B cell (primary cell): ENCODE measurements at regions not wholly inside any gene's neighbourhood (a gene's known extent, or its start where the extent isn't known, plus 50 kb on each side); places are given as distances from the start of the nearest gene placed in this dataset.
"Not testable (repeated sequence)": the region's sequence is repeated elsewhere in the genome, so short reads cannot be mapped to it uniquely, and the experiment has no call there.

Source experiments
- ATAC-seq: fragments of 200-7000 bp; cut with Tn5 transposase; one replicate; pipeline ENCODE4 v1.10.0; 2021; ENCODE audit warnings: low read depth, mild to moderate bottlenecking, moderate number of reproducible peaks, moderate library complexity
- CTCF ChIA-PET: fragments of 350-600 bp; sonication (Branson Sonifier 250); formaldehyde crosslinking; loops from one replicate; lab custom pipeline; 2021; ENCODE audit warnings: antibody characterized with exemption, inconsistent platforms; lab: Charles Lee
- POLR2A ChIA-PET: fragments of 350-600 bp; sonication (Branson Sonifier 250); formaldehyde crosslinking; loops from one replicate; lab custom pipeline; 2021; ENCODE audit warnings: antibody characterized with exemption; lab: Charles Lee
- DNase-seq: peaks from one replicate; pipeline ENCODE4 v3.0.0; 2013
- H2AFZ ChIP-seq: 2 replicates; pipeline ENCODE4 v1.6.1; 2012; ENCODE audit warnings: mild to moderate bottlenecking, low read depth, low read length; ENCODE audit not compliant: insufficient read depth, poor library complexity, severe bottlenecking
- H3K27ac ChIP-seq, 2 donors: 1 replicate in 1 of 2; 2 replicates in 1 of 2; pipeline ENCODE4 v1.5.1; 2012 to 2013; ENCODE audit warnings: low read length in 2 of 2, mild to moderate bottlenecking in 2 of 2, moderate library complexity in 1 of 2
- H3K27me3 ChIP-seq, 4 experiments: fragments of 200-600 bp in 1 of 4; sonication (generic) in 1 of 4; replicated peaks in 1 of 4; 1 replicate in 2 of 4; 2 replicates in 2 of 4; pipeline versions ENCODE4 v1.6.1 to v1.7.0; 2013 to 2016; ENCODE audit warnings: low read length in 3 of 4, mild to moderate bottlenecking in 2 of 4, mixed read lengths in 1 of 4, moderate library complexity in 1 of 4; ENCODE audit not compliant: insufficient read depth in 4 of 4, control insufficient read depth in 3 of 4; ENCODE audit errors: control extremely low read depth in 1 of 4
- H3K36me3 ChIP-seq, 2 experiments: replicated peaks in 1 of 2; 1 replicate in 1 of 2; 2 replicates in 1 of 2; pipeline versions ENCODE4 v1.6.1 to v1.7.1; 2013; ENCODE audit warnings: low read length in 1 of 2; ENCODE audit not compliant: insufficient read depth in 2 of 2, control insufficient read depth in 1 of 2; ENCODE audit errors: control extremely low read depth in 1 of 2, extremely low read depth in 1 of 2
- H3K4me1 ChIP-seq, 2 donors: fragments of 200-600 bp in 1 of 2; sonication (generic) in 1 of 2; 1 replicate in 1 of 2; 2 replicates in 1 of 2; pipeline versions ENCODE4 v1.5.1 to v1.6.1; 2013 to 2017; ENCODE audit warnings: low read length in 2 of 2; ENCODE audit not compliant: control insufficient read depth in 2 of 2, insufficient read depth in 2 of 2
- H3K4me2 ChIP-seq: replicated peaks from 2 replicates; pipeline ENCODE3; 2012; ENCODE audit warnings: mild to moderate bottlenecking, low read depth, low read length; ENCODE audit not compliant: poor library complexity, severe bottlenecking
- H3K4me3 ChIP-seq, 5 experiments: fragments of 200-600 bp in 1 of 5; sonication (generic) in 1 of 5; 1 replicate in 3 of 5; 2 replicates in 2 of 5; pipeline versions ENCODE4 v1.5.1 to v1.7.0; 2011 to 2016; ENCODE audit warnings: low read length in 4 of 5, mild to moderate bottlenecking in 4 of 5, low read depth in 2 of 5, control low read depth in 1 of 5, moderate library complexity in 1 of 5; ENCODE audit not compliant: insufficient read depth in 1 of 5; ENCODE audit errors: control extremely low read depth in 1 of 5, extremely low read depth in 1 of 5
- H3K79me2 ChIP-seq: fragments of 200-600 bp; sonication (generic); one replicate; pipeline ENCODE4 v1.6.0; 2016; ENCODE audit warnings: low read length; ENCODE audit not compliant: control insufficient read depth, insufficient read depth
- H3K9ac ChIP-seq: fragments of 200-600 bp; sonication (generic); 2 replicates; pipeline ENCODE4 v1.6.1; 2017; ENCODE audit warnings: mild to moderate bottlenecking, low read length, moderate library complexity
- H3K9me3 ChIP-seq, 3 donors: one replicate each; pipeline versions ENCODE4 v1.6.1 to v1.7.1; 2013; ENCODE audit warnings: low read length in 2 of 3; ENCODE audit not compliant: control insufficient read depth in 2 of 3, insufficient read depth in 1 of 3; ENCODE audit errors: control extremely low read depth in 1 of 3
- H4K20me1 ChIP-seq: 2 replicates; pipeline ENCODE4 v1.6.0; 2012; ENCODE audit warnings: mild to moderate bottlenecking, low read length; ENCODE audit not compliant: insufficient read depth, control insufficient read depth, poor library complexity, severe bottlenecking
- H3K27ac Mint-ChIP-seq: one replicate; pipeline ENCODE4 v1.8.0; 2021; ENCODE audit warnings: mixed read lengths
- H3K27me3 Mint-ChIP-seq: one replicate; pipeline ENCODE4 v1.8.0; 2021; ENCODE audit warnings: mixed read lengths
- H3K4me1 Mint-ChIP-seq: one replicate; pipeline ENCODE4 v1.8.0; 2021; ENCODE audit warnings: mixed read lengths
- H3K4me3 Mint-ChIP-seq: one replicate; pipeline ENCODE4 v1.8.0; 2021; ENCODE audit warnings: mixed read lengths
- H3K9me3 Mint-ChIP-seq: one replicate; pipeline ENCODE4 v1.8.0; 2022; ENCODE audit warnings: mixed read lengths; ENCODE audit not compliant: insufficient read depth
- EZH2 ChIP-seq: IDR thresholded peaks from 2 replicates; pipeline ENCODE4 v1.6.1; 2012; ENCODE audit warnings: borderline replicate concordance, low read depth, mild to moderate bottlenecking, moderate library complexity, low read length; ENCODE audit not compliant: insufficient read depth, poor library complexity, severe bottlenecking
- WGBS: methylation state at CpG from one replicate; pipeline ENCODE4 v1.1.5; 2013; ENCODE audit warnings: missing lambda C conversion rate; ENCODE audit not compliant: insufficient coverage; 5-methylcytosine and 5-hydroxymethylcytosine counted together
- intact Hi-C: fragments of 100-400 bp; cut with micrococcal nuclease; formaldehyde crosslinking; loops from one replicate; pipeline ENCODE4 v1.10.0; 2022
- TF ChIP-seq, protein P1 (sequence below): fragments of 200-600 bp; IDR thresholded peaks from one replicate; pipeline ENCODE4 v1.8.0; 2022; ENCODE audit warnings: antibody characterized with exemption, mild to moderate bottlenecking

GRCh38 chr4:18608908-18609533, 587.5 kb upstream of the LCORL start:
- H2AFZ ChIP-seq, result no peak overlapping the region
- Mint-ChIP-seq H3K27me3 (peaks cover under 1% of the 10 kb centered on the region), H3K4me1 (no peaks in the 10 kb centered on the region), H3K4me3 (no peak overlapping the region), H3K27ac (no peak overlapping the region), H3K9me3 (peaks cover 3% of the 10 kb centered on the region)
- no peak overlapping the region for H3K9ac ChIP-seq
- DNase-seq (no peak), ATAC-seq (no peak)
- POLR2A ChIA-PET, result no interaction called here
- intact Hi-C loops, result no loop called here
- CTCF ChIA-PET, result interaction anchor here (1.0 kb wide), 1 partner anchor 14 kb away, joined by 4 read pairs; no protein-coding TSS in a partner anchor
- no peak overlapping the region for H3K4me3 ChIP-seq
- WGBS, result no CpG with 5 or more reads among the region's 4 CpGs
- TF ChIP-seq, protein P1, sequence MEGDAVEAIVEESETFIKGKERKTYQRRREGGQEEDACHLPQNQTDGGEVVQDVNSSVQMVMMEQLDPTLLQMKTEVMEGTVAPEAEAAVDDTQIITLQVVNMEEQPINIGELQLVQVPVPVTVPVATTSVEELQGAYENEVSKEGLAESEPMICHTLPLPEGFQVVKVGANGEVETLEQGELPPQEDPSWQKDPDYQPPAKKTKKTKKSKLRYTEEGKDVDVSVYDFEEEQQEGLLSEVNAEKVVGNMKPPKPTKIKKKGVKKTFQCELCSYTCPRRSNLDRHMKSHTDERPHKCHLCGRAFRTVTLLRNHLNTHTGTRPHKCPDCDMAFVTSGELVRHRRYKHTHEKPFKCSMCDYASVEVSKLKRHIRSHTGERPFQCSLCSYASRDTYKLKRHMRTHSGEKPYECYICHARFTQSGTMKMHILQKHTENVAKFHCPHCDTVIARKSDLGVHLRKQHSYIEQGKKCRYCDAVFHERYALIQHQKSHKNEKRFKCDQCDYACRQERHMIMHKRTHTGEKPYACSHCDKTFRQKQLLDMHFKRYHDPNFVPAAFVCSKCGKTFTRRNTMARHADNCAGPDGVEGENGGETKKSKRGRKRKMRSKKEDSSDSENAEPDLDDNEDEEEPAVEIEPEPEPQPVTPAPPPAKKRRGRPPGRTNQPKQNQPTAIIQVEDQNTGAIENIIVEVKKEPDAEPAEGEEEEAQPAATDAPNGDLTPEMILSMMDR, result no peak
- no peak for TF ChIP-seq EZH2
- H3K4me2 ChIP-seq, result no peak overlapping the region
- no peaks in the 10 kb centered on the region for H3K79me2 ChIP-seq
- no peak overlapping the region for H3K27ac ChIP-seq
- no peaks in the 10 kb centered on the region for H3K4me1 ChIP-seq
- peaks cover 0 to 2% (median 0%) of the 10 kb centered on the region in 4 experiments for H3K27me3 ChIP-seq
- H3K36me3 ChIP-seq, result no peaks in the 10 kb centered on the region
- H4K20me1 ChIP-seq, result no peaks in the 10 kb centered on the region
- H3K9me3 ChIP-seq, result peaks cover 0 to 2% (median 0%) of the 10 kb centered on the region in 3 donors

- H3K4me3 Mint-ChIP-seq, H3K27ac Mint-ChIP-seq, H3K4me3 ChIP-seq, ATAC-seq, POLR2A ChIA-PET, H3K4me1 Mint-ChIP-seq, H3K4me1 ChIP-seq, H3K27me3 Mint-ChIP-seq, H4K20me1 ChIP-seq, H3K9ac ChIP-seq, H3K4me2 ChIP-seq, H3K9me3 Mint-ChIP-seq, H3K79me2 ChIP-seq, H2AFZ ChIP-seq, H3K27me3 ChIP-seq, H3K36me3 ChIP-seq, intact Hi-C loops, H3K9me3 ChIP-seq, H3K27ac ChIP-seq, DNase-seq, CTCF ChIA-PET: not testable (repeated sequence)
- WGBS, result 98% methylated on average over 7 of the region's 8 CpGs
Observed at GRCh38 chr4:18602610-18603009, 581.1 kb upstream of the LCORL start.
